HL-60 (cell line): ENCODE measurements at regions not wholly inside any gene's neighbourhood (a gene's known extent, or its start where the extent isn't known, plus 50 kb on each side); places are given as distances from the start of the nearest gene placed in this dataset.

Source experiments
- GABPA ChIP-seq: IDR thresholded peaks from 2 replicates; pipeline ENCODE4 v1.6.1; 2012; ENCODE audit warnings: low read depth
- POLR2AphosphoS5 ChIP-seq: IDR thresholded peaks from 2 replicates; pipeline ENCODE4 v1.6.1; 2012; ENCODE audit warnings: low read depth
- SPI1 ChIP-seq: IDR thresholded peaks from 2 replicates; pipeline ENCODE4 v1.6.1; 2012; ENCODE audit warnings: low read depth, mild to moderate bottlenecking, borderline replicate concordance
- TF ChIP-seq, protein P1 (sequence below): IDR thresholded peaks from one replicate; pipeline ENCODE4 v1.5.1; 2011; ENCODE audit warnings: low read length, control low read depth, inconsistent platforms; ENCODE audit not compliant: insufficient read depth
- TF ChIP-seq, protein P2 (sequence below): IDR thresholded peaks from 2 replicates; pipeline ENCODE4 v1.6.1; 2012; ENCODE audit warnings: low read depth; ENCODE audit not compliant: insufficient replicate concordance

DNA sequence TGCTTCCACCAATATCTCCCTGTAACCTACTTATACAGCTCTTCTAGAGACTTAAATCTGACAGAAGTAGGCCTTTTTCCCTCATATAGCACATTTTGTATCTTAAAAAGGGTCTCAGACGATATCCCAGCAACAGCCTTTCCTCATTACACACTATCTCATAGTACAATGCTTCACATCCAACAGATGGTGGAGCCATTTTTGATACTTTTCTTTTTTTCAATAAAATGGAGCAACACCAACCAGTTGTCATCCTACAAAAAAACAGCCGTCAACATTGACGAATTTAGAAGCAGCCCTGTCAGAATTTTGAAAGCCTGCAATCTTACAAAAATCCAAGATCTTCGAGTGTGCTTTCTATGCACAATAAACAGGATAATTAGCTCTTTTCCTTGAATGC lies 145.9 kb upstream of the NEBL start:
- TF ChIP-seq, protein P1, sequence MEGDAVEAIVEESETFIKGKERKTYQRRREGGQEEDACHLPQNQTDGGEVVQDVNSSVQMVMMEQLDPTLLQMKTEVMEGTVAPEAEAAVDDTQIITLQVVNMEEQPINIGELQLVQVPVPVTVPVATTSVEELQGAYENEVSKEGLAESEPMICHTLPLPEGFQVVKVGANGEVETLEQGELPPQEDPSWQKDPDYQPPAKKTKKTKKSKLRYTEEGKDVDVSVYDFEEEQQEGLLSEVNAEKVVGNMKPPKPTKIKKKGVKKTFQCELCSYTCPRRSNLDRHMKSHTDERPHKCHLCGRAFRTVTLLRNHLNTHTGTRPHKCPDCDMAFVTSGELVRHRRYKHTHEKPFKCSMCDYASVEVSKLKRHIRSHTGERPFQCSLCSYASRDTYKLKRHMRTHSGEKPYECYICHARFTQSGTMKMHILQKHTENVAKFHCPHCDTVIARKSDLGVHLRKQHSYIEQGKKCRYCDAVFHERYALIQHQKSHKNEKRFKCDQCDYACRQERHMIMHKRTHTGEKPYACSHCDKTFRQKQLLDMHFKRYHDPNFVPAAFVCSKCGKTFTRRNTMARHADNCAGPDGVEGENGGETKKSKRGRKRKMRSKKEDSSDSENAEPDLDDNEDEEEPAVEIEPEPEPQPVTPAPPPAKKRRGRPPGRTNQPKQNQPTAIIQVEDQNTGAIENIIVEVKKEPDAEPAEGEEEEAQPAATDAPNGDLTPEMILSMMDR = no peak
- TF ChIP-seq POLR2AphosphoS5 (no peak), SPI1 (no peak), GABPA (no peak)
- TF ChIP-seq, protein P2, sequence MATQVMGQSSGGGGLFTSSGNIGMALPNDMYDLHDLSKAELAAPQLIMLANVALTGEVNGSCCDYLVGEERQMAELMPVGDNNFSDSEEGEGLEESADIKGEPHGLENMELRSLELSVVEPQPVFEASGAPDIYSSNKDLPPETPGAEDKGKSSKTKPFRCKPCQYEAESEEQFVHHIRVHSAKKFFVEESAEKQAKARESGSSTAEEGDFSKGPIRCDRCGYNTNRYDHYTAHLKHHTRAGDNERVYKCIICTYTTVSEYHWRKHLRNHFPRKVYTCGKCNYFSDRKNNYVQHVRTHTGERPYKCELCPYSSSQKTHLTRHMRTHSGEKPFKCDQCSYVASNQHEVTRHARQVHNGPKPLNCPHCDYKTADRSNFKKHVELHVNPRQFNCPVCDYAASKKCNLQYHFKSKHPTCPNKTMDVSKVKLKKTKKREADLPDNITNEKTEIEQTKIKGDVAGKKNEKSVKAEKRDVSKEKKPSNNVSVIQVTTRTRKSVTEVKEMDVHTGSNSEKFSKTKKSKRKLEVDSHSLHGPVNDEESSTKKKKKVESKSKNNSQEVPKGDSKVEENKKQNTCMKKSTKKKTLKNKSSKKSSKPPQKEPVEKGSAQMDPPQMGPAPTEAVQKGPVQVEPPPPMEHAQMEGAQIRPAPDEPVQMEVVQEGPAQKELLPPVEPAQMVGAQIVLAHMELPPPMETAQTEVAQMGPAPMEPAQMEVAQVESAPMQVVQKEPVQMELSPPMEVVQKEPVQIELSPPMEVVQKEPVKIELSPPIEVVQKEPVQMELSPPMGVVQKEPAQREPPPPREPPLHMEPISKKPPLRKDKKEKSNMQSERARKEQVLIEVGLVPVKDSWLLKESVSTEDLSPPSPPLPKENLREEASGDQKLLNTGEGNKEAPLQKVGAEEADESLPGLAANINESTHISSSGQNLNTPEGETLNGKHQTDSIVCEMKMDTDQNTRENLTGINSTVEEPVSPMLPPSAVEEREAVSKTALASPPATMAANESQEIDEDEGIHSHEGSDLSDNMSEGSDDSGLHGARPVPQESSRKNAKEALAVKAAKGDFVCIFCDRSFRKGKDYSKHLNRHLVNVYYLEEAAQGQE = no peak
